ENCODE measurements at regions not wholly inside any gene's neighbourhood (a gene's known extent, or its start where the extent isn't known, plus 50 kb on each side); places are given as distances from the start of the nearest gene placed in this dataset.
"Not testable (repeated sequence)": the region's sequence is repeated elsewhere in the genome, so short reads cannot be mapped to it uniquely, and the experiment has no call there.

DNA sequence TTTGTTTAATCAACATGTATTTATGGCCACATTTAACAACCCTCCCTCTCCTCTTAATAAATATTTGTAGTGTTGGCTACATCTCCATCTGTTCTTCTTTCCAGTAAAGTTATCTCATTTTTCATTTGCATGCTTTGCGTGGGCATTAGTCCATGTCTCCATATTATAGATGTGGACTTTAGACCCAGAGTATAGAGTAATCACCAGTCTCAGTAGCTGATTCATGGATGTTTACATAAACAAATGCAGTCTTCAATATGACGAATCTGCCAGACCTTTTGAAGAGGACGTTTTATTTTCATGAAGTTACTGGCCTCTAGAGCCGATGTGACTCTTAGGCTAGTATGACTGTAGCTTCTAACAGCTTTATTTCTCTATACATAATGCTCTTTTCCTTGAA is 1546.2 kb downstream of the OLFM4 start:
- H3K27ac ChIP-seq (ENCODE audit: low read depth, low read length): no peak overlapping the region
- no peak overlapping the region for H3K9ac ChIP-seq (ENCODE audit: low read depth, low read length)
- WGBS: 97% methylated on average over 4 of the region's 4 CpGs
- H3K36me3 ChIP-seq (ENCODE audit: insufficient read depth, low read length): no peaks in the 10 kb centered on the region
- no peaks in the 10 kb centered on the region for H3K27me3 ChIP-seq (ENCODE audit: insufficient read depth, low read length)
- H3K4me1 ChIP-seq (ENCODE audit: insufficient read depth, low read length): peaks cover 14% of the 10 kb centered on the region; the same call in 1 of the 2 replicates
- H3K4me3 ChIP-seq (ENCODE audit: low read length): no peak overlapping the region
- H3K9me3 ChIP-seq (ENCODE audit: insufficient read depth, low read depth, low read length): no peaks in the 10 kb centered on the region

GRCh38 chr13:54591540-54591939 is 1562.9 kb downstream of the OLFM4 start:
- no peaks in the 10 kb centered on the region for H3K27me3 ChIP-seq (ENCODE audit: insufficient read depth, low read length)
- peaks cover 4% of the 10 kb centered on the region for H3K4me1 ChIP-seq (ENCODE audit: insufficient read depth, low read length)
- H3K27ac ChIP-seq (ENCODE audit: low read depth, low read length): no peak overlapping the region
- H3K36me3 ChIP-seq (ENCODE audit: insufficient read depth, low read length): no peaks in the 10 kb centered on the region
- 100% methylated on average over 3 of the region's 3 CpGs for WGBS
- H3K4me3 ChIP-seq (ENCODE audit: low read length): no peak overlapping the region
- H3K9ac ChIP-seq (ENCODE audit: low read depth, low read length): no peak overlapping the region
- no peaks in the 10 kb centered on the region for H3K9me3 ChIP-seq (ENCODE audit: insufficient read depth, low read depth, low read length)

DNA sequence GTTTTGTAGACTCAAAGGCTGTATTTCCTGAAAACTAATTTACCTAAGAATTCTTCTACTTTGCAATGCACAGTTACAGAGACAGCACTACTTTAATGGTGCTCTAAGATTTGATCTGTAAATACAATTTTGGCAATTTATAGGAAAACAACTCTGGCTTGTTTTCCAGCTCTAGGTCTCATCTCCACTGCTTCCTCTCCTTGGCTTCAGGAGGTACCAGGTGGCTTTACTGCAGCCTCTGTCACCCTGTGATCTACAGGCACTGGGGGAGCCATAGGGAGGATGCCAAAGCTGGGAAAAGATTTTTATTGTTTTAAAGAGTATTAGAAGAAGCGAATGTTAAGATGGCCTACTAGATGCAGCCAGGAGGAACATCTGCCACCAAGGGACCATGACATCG is 1563.6 kb downstream of the OLFM4 start:
- Histone ChIP-seq H3K36me3 (ENCODE audit: insufficient read depth, low read length) (no peaks in the 10 kb centered on the region), H3K27me3 (ENCODE audit: insufficient read depth, low read length) (no peaks in the 10 kb centered on the region), H3K4me3 (ENCODE audit: low read length) (no peak overlapping the region), H3K9ac (ENCODE audit: low read depth, low read length) (no peak overlapping the region), H3K9me3 (ENCODE audit: insufficient read depth, low read depth, low read length) (no peaks in the 10 kb centered on the region), H3K27ac (ENCODE audit: low read depth, low read length) (no peak overlapping the region), H3K4me1 (ENCODE audit: insufficient read depth, low read length) (peaks cover 6% of the 10 kb centered on the region; the same call in 1 of the 2 replicates)
- WGBS: 96% methylated on average over 2 of the region's 2 CpGs

GRCh38 chr13:54593504-54593903 is 1564.9 kb downstream of the OLFM4 start:
- H3K27ac ChIP-seq (ENCODE audit: low read depth, low read length): no peak overlapping the region

DNA sequence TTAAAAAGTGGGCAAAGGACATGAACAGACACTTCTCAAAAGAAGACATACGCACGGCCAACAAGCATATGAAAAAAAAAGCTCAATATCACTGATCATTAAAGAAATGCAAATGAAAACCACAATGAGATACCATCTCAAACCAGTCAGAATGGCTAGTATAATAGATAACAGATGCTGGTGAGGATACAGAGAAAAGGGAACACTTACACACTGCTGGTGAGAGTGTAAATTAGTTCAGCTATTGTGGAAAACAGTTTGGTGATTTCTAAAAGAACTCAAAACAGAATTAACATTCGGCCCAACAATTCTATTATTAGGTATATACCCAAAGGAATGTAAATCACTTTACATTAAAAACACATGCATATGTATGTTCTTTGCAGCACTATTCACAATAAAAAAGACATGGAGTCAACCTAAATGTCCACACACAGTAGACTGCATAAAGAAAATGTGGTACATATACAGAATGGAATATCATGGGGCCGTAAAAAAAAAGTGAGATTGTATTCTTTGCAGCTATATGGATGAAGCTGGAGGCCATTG is 1569.0 kb downstream of the OLFM4 start:
- no peak overlapping the region for H3K4me3 ChIP-seq (ENCODE audit: low read length)
- H3K36me3 ChIP-seq (ENCODE audit: insufficient read depth, low read length): no peaks in the 10 kb centered on the region
- H3K27me3 ChIP-seq (ENCODE audit: insufficient read depth, low read length): no peaks in the 10 kb centered on the region
- no peaks in the 10 kb centered on the region for H3K9me3 ChIP-seq (ENCODE audit: insufficient read depth, low read depth, low read length)
- no peak overlapping the region for H3K9ac ChIP-seq (ENCODE audit: low read depth, low read length)
- WGBS: 94% methylated on average over 3 of the region's 4 CpGs
- no peak overlapping the region for H3K27ac ChIP-seq (ENCODE audit: low read depth, low read length)
- H3K4me1 ChIP-seq (ENCODE audit: insufficient read depth, low read length): peaks cover 22% of the 10 kb centered on the region; the same call in 1 of the 2 replicates

More at GRCh38 chr13:54593504-54593903, 1564.9 kb downstream of the OLFM4 start:
- no peaks in the 10 kb centered on the region for H3K27me3 ChIP-seq (ENCODE audit: insufficient read depth, low read length)
- H3K36me3 ChIP-seq (ENCODE audit: insufficient read depth, low read length): no peaks in the 10 kb centered on the region
- no peak overlapping the region for H3K4me3 ChIP-seq (ENCODE audit: low read length)
- 97% methylated on average over 3 of the region's 3 CpGs for WGBS
- no peak overlapping the region for H3K9ac ChIP-seq (ENCODE audit: low read depth, low read length)
- no peaks in the 10 kb centered on the region for H3K9me3 ChIP-seq (ENCODE audit: insufficient read depth, low read depth, low read length)
- H3K4me1 ChIP-seq (ENCODE audit: insufficient read depth, low read length): peaks cover 11% of the 10 kb centered on the region; the same call in 1 of the 2 replicates

DNA sequence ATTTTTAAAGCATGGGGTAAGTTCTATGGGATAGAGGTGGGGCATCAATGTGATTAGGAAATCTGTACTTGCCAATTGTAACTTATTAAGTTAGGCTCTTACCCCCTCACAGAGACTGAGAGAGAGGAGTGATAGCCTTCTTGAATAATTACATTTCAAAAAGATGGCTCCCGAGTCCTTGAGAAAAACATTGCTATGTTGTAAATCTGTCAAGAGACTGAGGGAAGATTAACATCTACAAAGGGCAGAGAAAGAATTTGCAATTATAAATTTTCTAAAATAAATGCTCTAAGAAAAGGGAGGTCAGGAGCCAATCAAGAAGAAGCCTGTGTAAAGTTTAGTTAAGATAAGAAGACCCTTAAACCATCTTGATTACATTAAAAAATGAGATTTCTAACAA is 1570.8 kb downstream of the OLFM4 start:
- H3K9ac ChIP-seq (ENCODE audit: low read depth, low read length): no peak overlapping the region
- no peaks in the 10 kb centered on the region for H3K27me3 ChIP-seq (ENCODE audit: insufficient read depth, low read length)
- no peak overlapping the region for H3K27ac ChIP-seq (ENCODE audit: low read depth, low read length)
- no peak overlapping the region for H3K4me3 ChIP-seq (ENCODE audit: low read length)
- peaks cover 22% of the 10 kb centered on the region; the same call in 1 of the 2 replicates for H3K4me1 ChIP-seq (ENCODE audit: insufficient read depth, low read length)
- no peaks in the 10 kb centered on the region for H3K36me3 ChIP-seq (ENCODE audit: insufficient read depth, low read length)
- no peaks in the 10 kb centered on the region for H3K9me3 ChIP-seq (ENCODE audit: insufficient read depth, low read depth, low read length)
- 83% methylated on average over 1 of the region's 1 CpG for WGBS

DNA sequence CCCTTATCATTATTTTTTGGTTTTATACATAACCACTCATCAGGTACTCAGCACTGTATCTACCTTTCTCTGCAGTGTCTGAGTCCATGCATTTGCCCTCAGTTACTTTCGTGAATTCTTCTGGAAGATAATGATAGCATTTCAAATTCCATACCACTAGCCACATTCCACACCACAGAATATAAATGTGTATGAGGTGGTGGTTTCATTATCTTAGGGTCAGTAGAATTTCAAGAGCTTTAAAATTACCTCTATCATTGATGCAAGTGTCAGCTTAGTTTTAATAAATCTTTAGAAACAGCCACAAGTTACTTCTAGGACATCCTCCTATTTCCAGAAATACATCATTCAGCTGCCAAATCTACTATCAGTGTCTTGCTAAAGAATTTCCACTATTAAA is 1578.3 kb downstream of the OLFM4 start:
- 100% methylated on average over 1 of the region's 1 CpG for WGBS
- no peaks in the 10 kb centered on the region for H3K27me3 ChIP-seq (ENCODE audit: insufficient read depth, low read length)

DNA sequence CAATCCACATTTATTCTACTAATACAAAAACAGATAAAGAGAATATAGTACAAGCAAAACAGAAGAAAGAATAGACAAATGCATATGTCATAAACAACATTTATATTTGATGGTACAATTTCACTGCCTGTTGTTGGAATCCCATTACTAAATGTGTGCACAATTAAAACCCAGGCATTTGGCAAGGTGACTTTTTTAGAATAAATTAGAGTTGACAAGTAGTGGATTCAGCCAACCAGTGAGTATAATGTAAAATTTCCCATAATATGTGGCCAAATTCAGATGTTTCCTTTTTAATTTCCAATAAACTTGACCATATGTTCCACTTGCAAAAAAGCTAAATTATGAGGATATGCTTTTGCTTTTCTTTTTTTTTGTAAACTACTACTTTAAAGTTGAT is 1578.8 kb downstream of the OLFM4 start:
- Histone ChIP-seq H3K27ac (ENCODE audit: low read depth, low read length) (no peak overlapping the region), H3K4me3 (ENCODE audit: low read length) (no peak overlapping the region), H3K9ac (ENCODE audit: low read depth, low read length) (no peak overlapping the region), H3K27me3 (ENCODE audit: insufficient read depth, low read length) (no peaks in the 10 kb centered on the region), H3K36me3 (ENCODE audit: insufficient read depth, low read length) (no peaks in the 10 kb centered on the region), H3K9me3 (ENCODE audit: insufficient read depth, low read depth, low read length) (no peaks in the 10 kb centered on the region), H3K4me1 (ENCODE audit: insufficient read depth, low read length) (peaks cover 7% of the 10 kb centered on the region; the same call in 1 of the 2 replicates)

More for the DNA sequence above, 1578.3 kb downstream of the OLFM4 start:
- Histone ChIP-seq H3K4me1 (ENCODE audit: insufficient read depth, low read length) (peaks cover 7% of the 10 kb centered on the region; the same call in 1 of the 2 replicates), H3K9ac (ENCODE audit: low read depth, low read length) (no peak overlapping the region), H3K36me3 (ENCODE audit: insufficient read depth, low read length) (no peaks in the 10 kb centered on the region), H3K9me3 (ENCODE audit: insufficient read depth, low read depth, low read length) (no peaks in the 10 kb centered on the region), H3K4me3 (ENCODE audit: low read length) (no peak overlapping the region), H3K27ac (ENCODE audit: low read depth, low read length) (no peak overlapping the region)

- no peak overlapping the region for H3K27ac ChIP-seq (ENCODE audit: low read depth, low read length)
- H3K27me3 ChIP-seq (ENCODE audit: insufficient read depth, low read length): no peaks in the 10 kb centered on the region
- H3K4me1 ChIP-seq (ENCODE audit: insufficient read depth, low read length): peaks cover 7% of the 10 kb centered on the region; the same call in 1 of the 2 replicates
- H3K9ac ChIP-seq (ENCODE audit: low read depth, low read length): no peak overlapping the region
- H3K9me3 ChIP-seq (ENCODE audit: insufficient read depth, low read depth, low read length): no peaks in the 10 kb centered on the region
- H3K36me3 ChIP-seq (ENCODE audit: insufficient read depth, low read length): no peaks in the 10 kb centered on the region
- H3K4me3 ChIP-seq (ENCODE audit: low read length): no peak overlapping the region
- WGBS: 80% methylated on average over 5 of the region's 5 CpGs
Measured at GRCh38 chr13:54611390-54611789, 1582.8 kb downstream of the OLFM4 start.

GRCh38 chr13:54614726-54615125 is 1586.1 kb downstream of the OLFM4 start:
- H3K27ac ChIP-seq (ENCODE audit: low read depth, low read length): no peak overlapping the region
- H3K4me3 ChIP-seq (ENCODE audit: low read length): no peak overlapping the region
- H3K4me1 ChIP-seq (ENCODE audit: insufficient read depth, low read length): peaks cover 7% of the 10 kb centered on the region; the same call in 1 of the 2 replicates
- no peaks in the 10 kb centered on the region for H3K27me3 ChIP-seq (ENCODE audit: insufficient read depth, low read length)
- 87% methylated on average over 5 of the region's 5 CpGs for WGBS
- no peaks in the 10 kb centered on the region for H3K9me3 ChIP-seq (ENCODE audit: insufficient read depth, low read depth, low read length)
- no peaks in the 10 kb centered on the region for H3K36me3 ChIP-seq (ENCODE audit: insufficient read depth, low read length)
- H3K9ac ChIP-seq (ENCODE audit: low read depth, low read length): no peak overlapping the region

DNA sequence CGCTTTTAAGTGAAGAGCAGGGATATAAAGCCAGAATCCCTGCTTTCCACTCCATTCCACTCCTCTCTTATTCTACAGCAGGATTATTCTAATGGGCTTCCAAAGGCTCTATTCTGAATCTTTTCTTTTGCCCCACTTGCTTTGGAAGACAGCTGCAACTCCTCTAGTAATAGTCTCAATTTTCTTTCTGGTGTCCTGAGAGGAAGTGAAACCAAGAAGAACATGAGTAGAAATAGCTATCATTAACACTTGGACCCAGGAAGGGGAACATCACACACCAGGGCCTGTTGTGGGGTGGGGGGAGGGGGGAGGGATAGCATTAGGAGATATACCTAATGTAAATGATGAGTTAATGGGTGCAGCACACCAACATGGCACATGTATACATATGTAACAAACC is 1597.9 kb downstream of the OLFM4 start:
- not testable (repeated sequence) for H3K4me3 ChIP-seq (ENCODE audit: low read length); H3K27ac ChIP-seq (ENCODE audit: low read depth, low read length); H3K36me3 ChIP-seq (ENCODE audit: insufficient read depth, low read length); H3K9ac ChIP-seq (ENCODE audit: low read depth, low read length); H3K27me3 ChIP-seq (ENCODE audit: insufficient read depth, low read length); H3K4me1 ChIP-seq (ENCODE audit: insufficient read depth, low read length); H3K9me3 ChIP-seq (ENCODE audit: insufficient read depth, low read depth, low read length)
- 89% methylated on average over 1 of the region's 1 CpG for WGBS
